ENCODE measurements at regions not wholly inside any gene's neighbourhood (a gene's known extent, or its start where the extent isn't known, plus 50 kb on each side); places are given as distances from the start of the nearest gene placed in this dataset.

GRCh38 chr2:65583061-65583460, 150.7 kb upstream of the SPRED2 start:
- no peak for DNase-seq
- WGBS (ENCODE audit: insufficient coverage), result 94% methylated on average over 3 of the region's 11 CpGs
- Histone ChIP-seq H3K4me3 (replicated peaks in 1 of 3; ENCODE audit: low read depth in 2 of 3, low read length in 3 of 3) (no peak overlapping the region), H3K79me2 (ENCODE audit: insufficient read depth, low read length) (no peaks in the 10 kb centered on the region), H3K27me3 (ENCODE audit: control insufficient read depth in 2 of 2, insufficient read depth in 2 of 2, low read length in 2 of 2) (no peaks in the 10 kb centered on the region), H3K9me3 (replicated peaks in 1 of 2; ENCODE audit: control insufficient read depth in 1 of 2, insufficient read depth in 1 of 2, low read length in 2 of 2) (no peaks in the 10 kb centered on the region), H3K9ac (ENCODE audit: insufficient read depth, low read length, poor library complexity, severe bottlenecking) (no peak overlapping the region), H4K20me1 (ENCODE audit: insufficient read depth, low read length) (no peaks in the 10 kb centered on the region), H3K27ac (ENCODE audit: low read depth in 1 of 2, low read length in 2 of 2) (no peak overlapping the region), H3K36me3 (replicated peaks in 1 of 2; ENCODE audit: control insufficient read depth in 1 of 2, insufficient read depth in 2 of 2, low read length in 2 of 2) (no peaks in the 10 kb centered on the region), H3K4me1 (ENCODE audit: control insufficient read depth in 1 of 2, insufficient read depth in 2 of 2, low read length in 2 of 2) (no peaks in the 10 kb centered on the region), H2AFZ (ENCODE audit: insufficient read depth, low read depth, low read length, poor library complexity, severe bottlenecking) (no peak overlapping the region), H3K4me2 (replicated peaks; ENCODE audit: extremely low read depth, low read length, poor library complexity, severe bottlenecking) (no peak overlapping the region)
- H3K36me3 Mint-ChIP-seq, result no peaks in the 10 kb centered on the region
- H3K4me1 Mint-ChIP-seq, result no peaks in the 10 kb centered on the region
- H3K27ac Mint-ChIP-seq, result no peak overlapping the region
- peaks cover 0 to 6% (median 0%) of the 10 kb centered on the region in 7 donors for H3K9me3 Mint-ChIP-seq
- TF ChIP-seq, protein P1, sequence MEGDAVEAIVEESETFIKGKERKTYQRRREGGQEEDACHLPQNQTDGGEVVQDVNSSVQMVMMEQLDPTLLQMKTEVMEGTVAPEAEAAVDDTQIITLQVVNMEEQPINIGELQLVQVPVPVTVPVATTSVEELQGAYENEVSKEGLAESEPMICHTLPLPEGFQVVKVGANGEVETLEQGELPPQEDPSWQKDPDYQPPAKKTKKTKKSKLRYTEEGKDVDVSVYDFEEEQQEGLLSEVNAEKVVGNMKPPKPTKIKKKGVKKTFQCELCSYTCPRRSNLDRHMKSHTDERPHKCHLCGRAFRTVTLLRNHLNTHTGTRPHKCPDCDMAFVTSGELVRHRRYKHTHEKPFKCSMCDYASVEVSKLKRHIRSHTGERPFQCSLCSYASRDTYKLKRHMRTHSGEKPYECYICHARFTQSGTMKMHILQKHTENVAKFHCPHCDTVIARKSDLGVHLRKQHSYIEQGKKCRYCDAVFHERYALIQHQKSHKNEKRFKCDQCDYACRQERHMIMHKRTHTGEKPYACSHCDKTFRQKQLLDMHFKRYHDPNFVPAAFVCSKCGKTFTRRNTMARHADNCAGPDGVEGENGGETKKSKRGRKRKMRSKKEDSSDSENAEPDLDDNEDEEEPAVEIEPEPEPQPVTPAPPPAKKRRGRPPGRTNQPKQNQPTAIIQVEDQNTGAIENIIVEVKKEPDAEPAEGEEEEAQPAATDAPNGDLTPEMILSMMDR (IDR thresholded peaks at IDR 0.05), result no peak
- peaks cover 2 to 14% (median 12%) of the 10 kb centered on the region in 3 donors for H3K27me3 Mint-ChIP-seq (ENCODE audit: low read depth in 3 of 3)
- intact Hi-C loops (cut with micrococcal nuclease), result no loop called here
- no peak overlapping the region for H3K4me3 Mint-ChIP-seq

- DNase-seq, result no peak
- no peaks in the 10 kb centered on the region for H3K27me3 ChIP-seq (ENCODE audit: control insufficient read depth in 2 of 2, insufficient read depth in 2 of 2, low read length in 2 of 2)
- WGBS (ENCODE audit: insufficient coverage), result 93% methylated on average over 3 of the region's 5 CpGs
- H3K27me3 Mint-ChIP-seq (ENCODE audit: low read depth in 3 of 3), result peaks cover 2 to 14% (median 12%) of the 10 kb centered on the region in 3 donors
- H2AFZ ChIP-seq (ENCODE audit: insufficient read depth, low read depth, low read length, poor library complexity, severe bottlenecking), result no peak overlapping the region
- no peaks in the 10 kb centered on the region for H3K79me2 ChIP-seq (ENCODE audit: insufficient read depth, low read length)
- no peak overlapping the region for H3K9ac ChIP-seq (ENCODE audit: insufficient read depth, low read length, poor library complexity, severe bottlenecking)
- H4K20me1 ChIP-seq (ENCODE audit: insufficient read depth, low read length), result no peaks in the 10 kb centered on the region
- no peak overlapping the region for H3K27ac ChIP-seq (ENCODE audit: low read depth in 1 of 2, low read length in 2 of 2)
- TF ChIP-seq, protein P1 (IDR thresholded peaks at IDR 0.05), result no peak
- H3K4me3 ChIP-seq (replicated peaks in 1 of 3; ENCODE audit: low read depth in 2 of 3, low read length in 3 of 3), result no peak overlapping the region
- H3K4me1 Mint-ChIP-seq, result no peaks in the 10 kb centered on the region
- H3K36me3 ChIP-seq (replicated peaks in 1 of 2; ENCODE audit: control insufficient read depth in 1 of 2, insufficient read depth in 2 of 2, low read length in 2 of 2), result no peaks in the 10 kb centered on the region
- H3K9me3 ChIP-seq (replicated peaks in 1 of 2; ENCODE audit: control insufficient read depth in 1 of 2, insufficient read depth in 1 of 2, low read length in 2 of 2), result no peaks in the 10 kb centered on the region
- H3K4me3 Mint-ChIP-seq, result no peak overlapping the region
- no peak overlapping the region for H3K4me2 ChIP-seq (replicated peaks; ENCODE audit: extremely low read depth, low read length, poor library complexity, severe bottlenecking)
- H3K9me3 Mint-ChIP-seq, result peaks cover 0 to 3% (median 0%) of the 10 kb centered on the region in 7 donors
- no peaks in the 10 kb centered on the region for H3K4me1 ChIP-seq (ENCODE audit: control insufficient read depth in 1 of 2, insufficient read depth in 2 of 2, low read length in 2 of 2)
- intact Hi-C loops (cut with micrococcal nuclease), result no loop called here
- no peak overlapping the region for H3K27ac Mint-ChIP-seq
- no peaks in the 10 kb centered on the region for H3K36me3 Mint-ChIP-seq
Measured at GRCh38 chr2:65582364-65582763, 150.0 kb upstream of the SPRED2 start.

Data from CD14-positive monocyte (primary cell).